Naive thymus-derived CD8-positive, alpha-beta T cell (primary cell): ENCODE measurements at regions not wholly inside any gene's neighbourhood (a gene's known extent, or its start where the extent isn't known, plus 50 kb on each side); places are given as distances from the start of the nearest gene placed in this dataset.

Experiments used
- ATAC-seq, 2 donors: fragments of 150-1000 bp; cut with Tn5 transposase in 1 of 2; sonication (Bioruptor Pico), chemical (Tn5 transposase) in 1 of 2; 1 replicate in 1 of 2; 2 replicates in 1 of 2; pipeline ENCODE4 v1.10.0; 2021; ENCODE audit warnings: mild to moderate bottlenecking in 2 of 2, moderate library complexity in 2 of 2
- POLR2A ChIA-PET: fragments of 350-600 bp; sonication (Branson Sonifier 250); formaldehyde crosslinking; loops from one replicate; lab custom pipeline; 2021; ENCODE audit warnings: antibody characterized with exemption; lab: Charles Lee
- DNase-seq, 10 donors: peaks; one replicate each; pipeline versions ENCODE4 v3.0.0 to v3.0.0-alpha.2; 2020 to 2022
- H3K27ac Mint-ChIP-seq, 10 donors: one replicate each; pipeline ENCODE4 v1.8.0; 2020 to 2022; ENCODE audit warnings: mild to moderate bottlenecking in 10 of 10, mixed read lengths in 10 of 10, moderate library complexity in 4 of 10, inconsistent platforms in 1 of 10
- H3K27me3 Mint-ChIP-seq, 5 donors: one replicate each; pipeline ENCODE4 v1.8.0; 2021 to 2022; ENCODE audit warnings: mixed read lengths in 5 of 5
- H3K36me3 Mint-ChIP-seq, 3 donors: one replicate each; pipeline ENCODE4 v1.8.0; 2020 to 2022; ENCODE audit warnings: mixed read lengths in 3 of 3, mild to moderate bottlenecking in 2 of 3, inconsistent platforms in 1 of 3
- H3K4me1 Mint-ChIP-seq, 4 donors: one replicate each; pipeline ENCODE4 v1.8.0; 2021 to 2022; ENCODE audit warnings: mixed read lengths in 4 of 4
- H3K4me3 Mint-ChIP-seq, 10 donors: one replicate each; pipeline ENCODE4 v1.8.0; 2020 to 2022; ENCODE audit warnings: mild to moderate bottlenecking in 10 of 10, mixed read lengths in 10 of 10, moderate library complexity in 6 of 10, inconsistent platforms in 1 of 10
- H3K9me3 Mint-ChIP-seq, 9 donors: one replicate each; pipeline ENCODE4 v1.8.0; 2020 to 2022; ENCODE audit warnings: mixed read lengths in 9 of 9, mild to moderate bottlenecking in 3 of 9, inconsistent platforms in 1 of 9, moderate library complexity in 1 of 9

- Mint-ChIP-seq H3K4me1 (no peaks in the 10 kb centered on the region), H3K9me3 (peaks cover 2 to 19% (median 7%) of the 10 kb centered on the region in 9 donors), H3K27ac (no peak overlapping the region), H3K4me3 (no peak overlapping the region), H3K27me3 (peaks cover 0 to 2% (median 0%) of the 10 kb centered on the region in 5 donors), H3K36me3 (peaks cover 0 to 3% (median 0%) of the 10 kb centered on the region in 3 donors)
- DNase-seq = no peak
- POLR2A ChIA-PET = no interaction called here
- no peak for ATAC-seq
Measured at GRCh38 chr3:137343283-137343682, 385.5 kb downstream of the IL20RB start.

GRCh38 chr3:137347132-137347531 is 389.3 kb downstream of the IL20RB start:
- Mint-ChIP-seq H3K4me3 (no peak overlapping the region), H3K27ac (no peak overlapping the region), H3K9me3 (peaks cover 0 to 15% (median 2%) of the 10 kb centered on the region in 9 donors), H3K36me3 (no peaks in the 10 kb centered on the region), H3K27me3 (peaks cover 0 to 3% (median 0%) of the 10 kb centered on the region in 5 donors), H3K4me1 (no peaks in the 10 kb centered on the region)
- DNase-seq (no peak), ATAC-seq (no peak)
- POLR2A ChIA-PET = no interaction called here

- ATAC-seq (no peak), DNase-seq (no peak)
- no peaks in the 10 kb centered on the region for H3K4me1 Mint-ChIP-seq
- POLR2A ChIA-PET = no interaction called here
- no peak overlapping the region for H3K27ac Mint-ChIP-seq
- H3K27me3 Mint-ChIP-seq = peaks cover 0 to 3% (median 0%) of the 10 kb centered on the region in 5 donors
- H3K36me3 Mint-ChIP-seq = no peaks in the 10 kb centered on the region
- peaks cover 0 to 17% (median 3%) of the 10 kb centered on the region in 9 donors for H3K9me3 Mint-ChIP-seq
- no peak overlapping the region for H3K4me3 Mint-ChIP-seq
Measured at GRCh38 chr3:137347817-137348368, 390.1 kb downstream of the IL20RB start.

GRCh38 chr3:137348936-137349335 is 391.2 kb downstream of the IL20RB start:
- H3K9me3 Mint-ChIP-seq = peaks cover 0 to 16% (median 3%) of the 10 kb centered on the region in 9 donors
- H3K27me3 Mint-ChIP-seq = peaks cover 0 to 3% (median 0%) of the 10 kb centered on the region in 5 donors

GRCh38 chr3:137349557-137350348 is 392.0 kb downstream of the IL20RB start:
- Mint-ChIP-seq H3K27me3 (peaks cover 0 to 3% (median 0%) of the 10 kb centered on the region in 5 donors), H3K4me1 (no peaks in the 10 kb centered on the region), H3K9me3 (peaks cover 0 to 16% (median 3%) of the 10 kb centered on the region in 9 donors), H3K36me3 (no peaks in the 10 kb centered on the region), H3K4me3 (no peak overlapping the region), H3K27ac (no peak overlapping the region)
- POLR2A ChIA-PET = no interaction called here
- ATAC-seq (no peak), DNase-seq (no peak)

More at GRCh38 chr3:137348936-137349335, 391.2 kb downstream of the IL20RB start:
- DNase-seq (no peak), ATAC-seq (no peak)
- POLR2A ChIA-PET = no interaction called here
- H3K4me3 Mint-ChIP-seq = no peak overlapping the region
- no peaks in the 10 kb centered on the region for H3K4me1 Mint-ChIP-seq
- H3K27ac Mint-ChIP-seq = no peak overlapping the region
- no peaks in the 10 kb centered on the region for H3K36me3 Mint-ChIP-seq

GRCh38 chr3:137360531-137361201 is 402.9 kb downstream of the IL20RB start:
- H3K9me3 Mint-ChIP-seq = peaks cover 4 to 39% (median 13%) of the 10 kb centered on the region in 9 donors
- DNase-seq (no peak), ATAC-seq (no peak)
- POLR2A ChIA-PET = no interaction called here
- peaks cover 0 to 8% (median 0%) of the 10 kb centered on the region in 3 donors for H3K36me3 Mint-ChIP-seq
- H3K27ac Mint-ChIP-seq = peak overlapping the region in 1 of 10 donors; percentile 68
- no peak overlapping the region for H3K4me3 Mint-ChIP-seq
- H3K27me3 Mint-ChIP-seq = peaks cover 0 to 3% (median 0%) of the 10 kb centered on the region in 5 donors
- H3K4me1 Mint-ChIP-seq = no peaks in the 10 kb centered on the region

- Mint-ChIP-seq H3K4me3 (no peak overlapping the region), H3K36me3 (no peaks in the 10 kb centered on the region), H3K27ac (no peak overlapping the region), H3K9me3 (peaks cover 0 to 9% (median 3%) of the 10 kb centered on the region in 9 donors), H3K4me1 (no peaks in the 10 kb centered on the region), H3K27me3 (peaks cover 0 to 9% (median 0%) of the 10 kb centered on the region in 5 donors)
- POLR2A ChIA-PET = no interaction called here
- DNase-seq (no peak), ATAC-seq (no peak)
Measured at GRCh38 chr3:137382005-137382594, 382.0 kb upstream of the SOX14 start.

GRCh38 chr3:137385922-137386321 is 378.2 kb upstream of the SOX14 start:
- ATAC-seq (no peak), DNase-seq (no peak)
- Mint-ChIP-seq H3K4me1 (peaks cover 0 to 2% (median 0%) of the 10 kb centered on the region in 4 donors), H3K4me3 (no peak overlapping the region), H3K27ac (no peak overlapping the region), H3K9me3 (peaks cover 0 to 11% (median 2%) of the 10 kb centered on the region in 9 donors), H3K27me3 (no peaks in the 10 kb centered on the region), H3K36me3 (no peaks in the 10 kb centered on the region)
- POLR2A ChIA-PET = no interaction called here

- peaks cover 0 to 2% (median 0%) of the 10 kb centered on the region in 5 donors for H3K27me3 Mint-ChIP-seq
- DNase-seq = no peak
- peaks cover 0 to 14% (median 4%) of the 10 kb centered on the region in 9 donors for H3K9me3 Mint-ChIP-seq
- H3K4me1 Mint-ChIP-seq = no peaks in the 10 kb centered on the region
- H3K36me3 Mint-ChIP-seq = peaks cover 0 to 9% (median 0%) of the 10 kb centered on the region in 3 donors
- no peak for ATAC-seq
- H3K4me3 Mint-ChIP-seq = no peak overlapping the region
- POLR2A ChIA-PET = no interaction called here
- no peak overlapping the region for H3K27ac Mint-ChIP-seq
Measured at GRCh38 chr3:137409584-137409983, 354.5 kb upstream of the SOX14 start.

GRCh38 chr3:137410028-137410427 is 354.1 kb upstream of the SOX14 start:
- Mint-ChIP-seq H3K36me3 (peaks cover 0 to 9% (median 0%) of the 10 kb centered on the region in 3 donors), H3K9me3 (peaks cover 0 to 14% (median 4%) of the 10 kb centered on the region in 9 donors), H3K4me1 (no peaks in the 10 kb centered on the region), H3K4me3 (no peak overlapping the region), H3K27ac (no peak overlapping the region), H3K27me3 (peaks cover 0 to 2% (median 0%) of the 10 kb centered on the region in 5 donors)
- ATAC-seq (no peak), DNase-seq (no peak)
- POLR2A ChIA-PET = no interaction called here

- POLR2A ChIA-PET = no interaction called here
- Mint-ChIP-seq H3K4me3 (no peak overlapping the region), H3K9me3 (peaks cover 5 to 71% (median 22%) of the 10 kb centered on the region in 9 donors)
Measured at GRCh38 chr3:137420198-137420995, 343.7 kb upstream of the SOX14 start.

GRCh38 chr3:137438561-137438960 is 325.6 kb upstream of the SOX14 start:
- no peaks in the 10 kb centered on the region for H3K36me3 Mint-ChIP-seq
- ATAC-seq = no peak
- H3K9me3 Mint-ChIP-seq = peaks cover 0 to 19% (median 7%) of the 10 kb centered on the region in 9 donors
- no peak overlapping the region for H3K4me3 Mint-ChIP-seq
- H3K4me1 Mint-ChIP-seq = no peaks in the 10 kb centered on the region
- DNase-seq = no peak
- no peaks in the 10 kb centered on the region for H3K27me3 Mint-ChIP-seq
- H3K27ac Mint-ChIP-seq = no peak overlapping the region
- POLR2A ChIA-PET = no interaction called here

More at GRCh38 chr3:137420198-137420995, 343.7 kb upstream of the SOX14 start:
- no peak for ATAC-seq
- Mint-ChIP-seq H3K27ac (no peak overlapping the region), H3K27me3 (no peaks in the 10 kb centered on the region), H3K36me3 (peaks cover 0 to 6% (median 0%) of the 10 kb centered on the region in 3 donors), H3K4me1 (no peaks in the 10 kb centered on the region)
- DNase-seq = no peak
